ENCODE measurements at regions not wholly inside any gene's neighbourhood (a gene's known extent, or its start where the extent isn't known, plus 50 kb on each side); places are given as distances from the start of the nearest gene placed in this dataset.

- TF ChIP-seq POLR2A (IDR thresholded peaks at IDR 0.05; ENCODE audit: low read depth, low read length) (no peak), CTCF (IDR thresholded peaks at IDR 0.05; ENCODE audit: extremely low read depth in 1 of 2, insufficient read depth in 1 of 2, low read depth in 1 of 2, low read length in 2 of 2) (no peak), FOS (IDR thresholded peaks at IDR 0.05; ENCODE audit: borderline replicate concordance, insufficient read depth, low read length) (no peak), EZH2 (IDR thresholded peaks at IDR 0.05; ENCODE audit: borderline replicate concordance, low read depth, low read length, severe bottlenecking) (no peak), MYC (IDR thresholded peaks at IDR 0.05; ENCODE audit: low read depth, low read length) (no peak)
Measured at GRCh38 chr2:150971910-150972309, 289.8 kb downstream of the RBM43 start.

Data from endothelial cell of umbilical vein (primary cell).